PC-3 (cell line): ENCODE measurements at regions not wholly inside any gene's neighbourhood (a gene's known extent, or its start where the extent isn't known, plus 50 kb on each side); places are given as distances from the start of the nearest gene placed in this dataset.

Experiments
- ATAC-seq: fragments of 200-7000 bp; cut with Tn5 transposase; 2 replicates; pipeline ENCODE4 v1.9.1; 2020; ENCODE audit warnings: mild to moderate bottlenecking, moderate library complexity
- BruUV-seq: library from RNA; stranded (reverse); fragments of 400-500 nt; replicated peaks from 2 replicates; lab custom pipeline; 2021; lab: Mats Ljungman, UMichigan
- CTCF ChIA-PET: fragments of 300-600 bp; sonication (Branson Sonifier 250); formaldehyde crosslinking; loops from one replicate; lab custom pipeline; 2022; ENCODE audit warnings: antibody characterized with exemption; lab: Charles Lee
- POLR2A ChIA-PET: fragments of 300-600 bp; sonication (Branson Sonifier 250); formaldehyde crosslinking; loops from one replicate; lab custom pipeline; 2022; ENCODE audit warnings: antibody characterized with exemption; ENCODE audit not compliant: unreplicated experiment; lab: Charles Lee
- DNase-seq: peaks from one replicate; pipeline ENCODE4 v3.0.0-alpha.2; 2015
- H2AFZ ChIP-seq: fragments of 300-600 bp; sonication (generic); 2 replicates; pipeline ENCODE4 v1.6.0; 2016; ENCODE audit warnings: antibody characterized with exemption, low read length
- H3F3A ChIP-seq: fragments of 300-600 bp; sonication (generic); one replicate; pipeline ENCODE4 v1.6.0; 2017; ENCODE audit warnings: antibody characterized with exemption, low read length, control low read depth, mild to moderate bottlenecking; ENCODE audit not compliant: unreplicated experiment
- H3K27ac ChIP-seq: fragments of 300-600 bp; sonication (generic); 2 replicates; pipeline ENCODE4 v1.5.1; 2016; ENCODE audit warnings: mild to moderate bottlenecking, low read length
- H3K27me3 ChIP-seq: fragments of 300-600 bp; sonication (generic); 2 replicates; pipeline ENCODE4 v1.6.1; 2016; ENCODE audit warnings: low read length, mixed read lengths
- H3K36me3 ChIP-seq: fragments of 300-600 bp; sonication (generic); 2 replicates; pipeline ENCODE4 v1.6.1; 2016; ENCODE audit warnings: low read depth, mixed run types, low read length, mixed read lengths
- H3K4me1 ChIP-seq: fragments of 300-600 bp; sonication (generic); 2 replicates; pipeline ENCODE4 v1.5.1; 2016; ENCODE audit warnings: low read length; ENCODE audit not compliant: insufficient read depth
- H3K4me2 ChIP-seq: fragments of 300-600 bp; sonication (generic); 2 replicates; pipeline ENCODE4 v1.6.0; 2016; ENCODE audit warnings: low read length
- H3K4me3 ChIP-seq: fragments of 300-600 bp; sonication (generic); 2 replicates; pipeline ENCODE4 v1.5.1; 2016; ENCODE audit warnings: mild to moderate bottlenecking, low read length, mixed read lengths
- H3K79me2 ChIP-seq: fragments of 300-600 bp; sonication (generic); 2 replicates; pipeline ENCODE4 v1.6.1; 2017; ENCODE audit warnings: low read length, mixed read lengths
- H3K9ac ChIP-seq: fragments of 300-600 bp; sonication (generic); 2 replicates; pipeline ENCODE4 v1.6.0; 2016; ENCODE audit warnings: mild to moderate bottlenecking, low read length
- H3K9me2 ChIP-seq: fragments of 300-600 bp; sonication (generic); replicated peaks from 2 replicates; pipeline ENCODE4 v1.6.1; 2016; ENCODE audit warnings: mixed run types, low read length, mixed read lengths
- H3K9me3 ChIP-seq: fragments of 300-600 bp; sonication (generic); 2 replicates; pipeline ENCODE4 v1.6.1; 2016; ENCODE audit warnings: low read length, mixed read lengths
- H4K20me1 ChIP-seq: fragments of 300-600 bp; sonication (generic); 2 replicates; pipeline ENCODE4 v1.6.1; 2016; ENCODE audit warnings: low read length, mixed read lengths
- CTCF ChIP-seq: fragments of 300-600 bp; sonication (generic); conservative IDR thresholded peaks from 2 replicates; pipeline ENCODE4 v1.5.1; 2017; ENCODE audit warnings: antibody characterized with exemption, low read depth, mild to moderate bottlenecking, low read length
- EZH2 ChIP-seq: fragments of 300-600 bp; sonication (generic); IDR thresholded peaks from one replicate; pipeline ENCODE4 v1.6.1; 2017; ENCODE audit warnings: antibody characterized with exemption, mild to moderate bottlenecking, low read length; ENCODE audit not compliant: unreplicated experiment
- EZH2phosphoT487 ChIP-seq: fragments of 300-600 bp; sonication (generic); IDR thresholded peaks from 2 replicates; pipeline ENCODE4 v1.6.1; 2018; ENCODE audit warnings: mild to moderate bottlenecking, antibody characterized with exemption, low read length, borderline replicate concordance
- intact Hi-C: fragments of 100-400 bp; cut with micrococcal nuclease; formaldehyde crosslinking; loops from 2 replicates; pipeline ENCODE4 v1.9.0; 2023

GRCh38 chr21:28212061-28212460 is 780.6 kb downstream of the LTN1 start:
- H3K9me3 ChIP-seq, result no peaks in the 10 kb centered on the region
- no peaks in the 10 kb centered on the region for H3K9me2 ChIP-seq
- intact Hi-C loops, result no loop called here
- no peak overlapping the region for H3K4me2 ChIP-seq
- peaks cover 42% of the 10 kb centered on the region for H3K4me1 ChIP-seq
- H4K20me1 ChIP-seq, result no peaks in the 10 kb centered on the region
- ChIA-PET POLR2A (interaction anchor here (0.7 kb wide), 1 partner anchor 85 kb away, joined by 4 read pairs; no protein-coding TSS in a partner anchor), CTCF (no interaction called here)
- DNase-seq (no peak), ATAC-seq (no peak)
- H3K27ac ChIP-seq, result no peak overlapping the region
- no peak overlapping the region for H2AFZ ChIP-seq
- no TSS peak for BruUV-seq
- H3K4me3 ChIP-seq, result no peak overlapping the region
- peaks cover 7% of the 10 kb centered on the region for H3F3A ChIP-seq
- TF ChIP-seq CTCF, result no peak
- TF ChIP-seq EZH2, result no peak
- TF ChIP-seq EZH2phosphoT487, result no peak
- H3K36me3 ChIP-seq, result no peaks in the 10 kb centered on the region
- no peak overlapping the region for H3K9ac ChIP-seq
- H3K79me2 ChIP-seq, result no peaks in the 10 kb centered on the region
- no peaks in the 10 kb centered on the region for H3K27me3 ChIP-seq

- no peaks in the 10 kb centered on the region for H3K27me3 ChIP-seq
- ChIA-PET POLR2A (no interaction called here), CTCF (no interaction called here)
- intact Hi-C loops, result loop anchor here (5.0 kb wide), 1 partner anchor 125 kb away; no protein-coding TSS in a partner anchor
- BruUV-seq, result no TSS peak
- H3F3A ChIP-seq, result no peaks in the 10 kb centered on the region
- no peaks in the 10 kb centered on the region for H4K20me1 ChIP-seq
- no peak overlapping the region; the same call in 1 of the 2 replicates for H3K27ac ChIP-seq
- DNase-seq, result peak; percentile 77
- H3K36me3 ChIP-seq, result no peaks in the 10 kb centered on the region
- no peaks in the 10 kb centered on the region for H3K9me2 ChIP-seq
- H3K4me3 ChIP-seq, result no peak overlapping the region
- peak; percentile 99 for ATAC-seq
- peaks cover 16% of the 10 kb centered on the region for H3K4me1 ChIP-seq
- no peak overlapping the region for H2AFZ ChIP-seq
- no peak overlapping the region for H3K9ac ChIP-seq
- H3K9me3 ChIP-seq, result no peaks in the 10 kb centered on the region
- TF ChIP-seq CTCF (no peak), EZH2phosphoT487 (no peak), EZH2 (no peak)
- H3K4me2 ChIP-seq, result peak overlapping the region; percentile 39
- no peaks in the 10 kb centered on the region for H3K79me2 ChIP-seq
Measured at GRCh38 chr21:28207436-28208173, 785.1 kb downstream of the LTN1 start.

- no peak for ATAC-seq
- POLR2A ChIA-PET, result no interaction called here
- H3K9me3 ChIP-seq, result no peaks in the 10 kb centered on the region
- intact Hi-C loops, result no loop called here
- DNase-seq, result no peak
- H3K27ac ChIP-seq, result no peak overlapping the region
- no peaks in the 10 kb centered on the region for H3K79me2 ChIP-seq
- H3K4me1 ChIP-seq, result no peaks in the 10 kb centered on the region
- no peaks in the 10 kb centered on the region for H3F3A ChIP-seq
- TF ChIP-seq EZH2 (no peak), EZH2phosphoT487 (no peak), CTCF (no peak)
- H3K4me3 ChIP-seq, result no peak overlapping the region
- no TSS peak for BruUV-seq
- H3K4me2 ChIP-seq, result no peak overlapping the region
- no peaks in the 10 kb centered on the region for H3K27me3 ChIP-seq
- H3K9ac ChIP-seq, result no peak overlapping the region
- H4K20me1 ChIP-seq, result no peaks in the 10 kb centered on the region
- no peak overlapping the region for H2AFZ ChIP-seq
- H3K9me2 ChIP-seq, result no peaks in the 10 kb centered on the region
- CTCF ChIA-PET, result no interaction called here
- H3K36me3 ChIP-seq, result no peaks in the 10 kb centered on the region
Measured at GRCh38 chr21:28200726-28201125, 792.0 kb downstream of the LTN1 start.
